NCI-H1417 (cell line): ENCODE measurements at regions not wholly inside any gene's neighbourhood (a gene's known extent, or its start where the extent isn't known, plus 50 kb on each side); places are given as distances from the start of the nearest gene placed in this dataset.

ENCODE experiments used
- DNase-seq, 3 experiments: peaks; one replicate each; lab custom pipeline; 2025; lab: John Stamatoyannopoulos, UW

- DNase-seq: no peak
Observed at GRCh38 chr18:64254399-64255093, 105.7 kb upstream of the LINC00305 start.

- no peak for DNase-seq
Observed at GRCh38 chr18:64253873-64254272, 105.0 kb upstream of the LINC00305 start.

DNA sequence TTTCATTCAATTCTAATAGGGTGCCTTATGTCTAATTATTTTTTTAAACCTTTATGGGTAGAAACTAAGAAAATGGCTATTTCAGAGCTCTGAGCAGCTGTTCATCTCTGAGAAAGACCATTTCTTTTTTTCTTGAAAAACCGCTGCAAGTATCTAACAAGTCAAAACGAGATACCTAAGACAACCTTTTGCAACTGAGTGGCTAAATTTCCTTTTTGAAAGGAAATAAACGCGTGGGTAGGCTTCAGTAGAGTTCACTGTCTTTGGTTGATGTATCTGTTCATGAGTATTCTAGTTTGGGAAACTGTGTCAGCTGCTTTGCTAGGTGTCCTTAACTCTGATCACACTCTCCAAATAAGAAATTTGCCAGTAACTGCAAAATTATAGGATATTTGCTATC is 104.3 kb upstream of the LINC00305 start:
- no peak for DNase-seq

DNA sequence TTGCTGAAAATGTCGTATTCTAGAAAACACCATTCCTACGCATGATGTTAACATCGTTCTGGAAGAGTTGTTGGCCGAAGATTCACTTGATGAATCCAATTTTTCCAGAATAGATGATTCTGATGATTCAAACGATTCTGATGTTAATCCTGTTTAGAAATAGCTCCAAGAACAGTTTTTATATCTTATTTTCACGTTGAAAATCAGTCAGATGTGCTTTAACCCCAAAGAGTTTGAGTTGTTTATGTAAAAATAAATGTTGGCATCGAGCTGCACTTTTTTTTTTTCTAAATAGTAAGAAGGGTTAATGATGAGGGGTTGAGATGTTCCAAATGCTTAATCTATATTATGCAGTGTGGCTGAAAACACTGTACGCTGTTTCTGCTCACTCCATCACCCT is 99.9 kb upstream of the LINC00305 start:
- no peak for DNase-seq

- DNase-seq: no peak
Observed at GRCh38 chr18:64245126-64245861, 96.4 kb upstream of the LINC00305 start.

- peak in 2 of 3 experiments; percentile 44 to 80 for DNase-seq
Observed at GRCh38 chr18:64244571-64244970, 95.7 kb upstream of the LINC00305 start.

DNA sequence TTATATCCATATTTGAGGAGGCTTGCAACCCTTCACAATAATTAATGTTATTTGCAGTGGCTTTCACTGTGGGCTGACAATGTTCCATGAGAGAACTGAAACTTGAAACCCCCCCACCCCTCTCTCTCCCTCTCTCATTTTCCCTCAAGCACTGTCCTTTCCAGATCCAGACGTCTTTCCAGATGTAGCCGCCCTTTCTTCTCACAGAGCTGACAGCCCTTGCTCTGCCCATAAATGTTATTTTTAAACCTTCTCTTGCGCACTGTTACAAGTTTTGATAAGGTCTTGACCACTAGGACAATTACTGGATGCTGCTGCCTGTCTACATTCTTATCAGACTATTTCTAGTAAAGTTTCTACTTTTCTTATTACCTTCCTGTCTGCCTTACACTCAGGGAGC is 91.4 kb upstream of the LINC00305 start:
- no peak for DNase-seq

DNA sequence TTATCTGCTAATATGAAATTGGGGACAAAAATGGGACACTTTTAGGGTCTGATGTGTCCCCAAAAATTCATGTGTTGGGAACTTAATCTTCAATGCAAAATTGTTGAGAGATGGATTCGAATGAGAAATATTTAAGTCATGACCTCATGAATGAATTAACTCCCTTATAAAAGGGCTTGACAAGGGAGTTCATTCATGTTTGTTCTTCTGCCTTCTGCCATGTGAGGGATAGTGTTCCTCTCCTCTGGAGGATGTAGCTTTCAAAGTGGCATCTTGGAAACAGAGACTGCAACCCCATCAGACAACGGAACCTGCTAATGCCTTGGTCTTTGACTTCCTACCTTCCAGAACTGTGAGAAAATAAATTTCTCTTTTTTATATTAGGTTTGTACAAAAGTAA is 89.2 kb upstream of the LINC00305 start:
- no peak for DNase-seq

DNA sequence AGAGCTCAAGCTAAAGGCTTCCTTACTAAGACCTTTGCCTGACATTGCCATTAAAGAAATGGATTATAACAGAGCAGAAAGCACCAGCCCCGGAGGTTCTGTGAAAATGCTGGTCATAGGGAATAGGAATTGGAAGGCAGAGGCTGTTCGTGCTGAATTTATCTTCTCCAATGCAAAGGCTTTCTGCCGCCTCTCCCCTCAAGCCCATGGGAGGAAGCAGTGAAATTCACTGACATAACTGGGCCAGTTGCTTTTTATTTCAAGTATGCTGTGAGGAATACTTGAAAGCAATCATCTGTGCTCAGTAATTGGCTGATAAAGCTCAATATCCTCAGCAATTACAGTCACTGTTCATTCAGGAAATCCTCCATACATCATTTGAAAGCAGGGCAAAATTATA is 85.4 kb upstream of the LINC00305 start:
- peak in 1 of 3 experiments; percentile 36 for DNase-seq

GRCh38 chr18:64233851-64234250 is 85.0 kb upstream of the LINC00305 start:
- no peak for DNase-seq

DNA sequence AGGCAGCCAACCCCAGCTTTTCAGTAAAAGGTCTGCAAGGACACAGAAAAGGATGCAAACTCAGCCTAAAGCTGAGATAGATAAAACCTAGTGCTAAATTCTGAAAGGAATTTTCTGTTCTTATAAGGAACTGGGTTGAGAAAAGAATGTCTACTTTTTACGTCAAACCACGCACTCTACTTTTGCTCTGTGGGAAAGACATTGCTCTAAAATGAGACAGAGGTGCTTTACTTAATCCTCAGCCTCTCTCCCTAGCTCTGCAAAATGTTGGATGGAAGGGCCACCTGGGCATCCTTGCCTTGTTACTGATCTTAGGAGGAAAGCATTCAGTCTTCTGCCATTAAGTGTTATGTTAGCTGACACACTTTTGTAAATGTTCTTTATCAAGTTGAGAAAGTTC is 72.1 kb upstream of the LINC00305 start:
- no peak for DNase-seq

- DNase-seq: peak; percentile 16 to 66 (median 28)
Observed at GRCh38 chr18:64219517-64219916, 70.6 kb upstream of the LINC00305 start.

- peak in 1 of 3 experiments; percentile 53 for DNase-seq
Observed at GRCh38 chr18:64210401-64210949, 61.6 kb upstream of the LINC00305 start.

DNA sequence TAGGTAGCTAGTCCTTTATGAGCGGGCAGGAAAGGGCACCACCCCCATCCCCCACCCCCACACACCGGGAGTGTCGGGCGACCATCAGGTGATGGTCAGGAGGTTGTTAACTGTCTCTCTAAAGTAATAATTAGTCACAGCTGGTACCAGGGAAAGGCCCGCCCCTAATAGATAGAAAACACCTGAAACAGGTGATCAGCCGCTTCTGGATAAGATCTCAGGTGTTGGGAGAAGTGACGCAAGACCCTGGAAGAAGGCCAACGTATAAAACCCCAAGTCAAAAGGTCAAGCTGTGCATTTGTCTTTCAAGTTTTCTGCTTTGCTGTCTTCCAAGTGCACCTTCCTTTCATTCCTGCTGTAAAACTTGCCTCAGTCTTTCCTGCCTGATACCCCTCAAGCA is 59.6 kb upstream of the LINC00305 start:
- DNase-seq: peak in 2 of 3 experiments; percentile 53 to 75

DNA sequence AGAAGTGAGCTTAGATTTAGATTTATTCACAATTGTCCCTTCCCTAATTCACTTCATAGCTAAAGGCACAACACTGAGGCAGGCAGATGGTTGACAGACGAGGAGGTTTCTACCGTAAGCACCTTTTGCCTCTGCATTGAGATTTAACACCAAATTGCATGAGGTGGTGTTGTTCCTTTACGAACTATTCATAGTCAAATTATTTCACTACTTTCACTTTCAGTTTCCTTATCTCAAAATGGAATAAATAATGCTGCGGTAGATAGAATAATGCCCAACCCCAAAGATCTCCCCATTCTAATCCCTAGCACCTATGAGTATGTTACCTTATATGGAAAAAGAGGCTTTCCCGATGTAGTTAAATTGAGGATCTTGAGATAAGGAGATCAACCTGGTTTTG is 58.9 kb upstream of the LINC00305 start:
- DNase-seq: no peak

GRCh38 chr18:64203295-64203694 is 54.4 kb upstream of the LINC00305 start:
- DNase-seq: no peak

DNA sequence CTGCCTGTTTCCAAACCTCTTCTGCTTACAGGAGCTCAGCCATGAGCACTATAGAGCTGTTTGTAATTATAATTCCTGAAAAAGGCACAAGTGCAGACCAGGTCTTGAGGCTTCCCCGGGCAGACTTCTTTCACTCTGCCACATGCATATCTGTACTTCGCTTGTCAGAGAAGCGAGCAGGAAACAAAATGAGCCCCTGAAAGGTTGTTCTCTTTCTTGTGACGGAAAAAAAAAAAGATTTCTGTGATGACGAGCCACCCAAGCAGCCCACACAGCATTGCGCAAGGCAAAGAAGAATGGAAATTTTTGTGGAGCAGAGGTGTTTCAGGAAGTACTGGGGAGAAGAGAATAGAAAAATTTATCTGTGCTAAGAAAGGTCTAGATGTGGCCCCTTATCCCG is 54.0 kb upstream of the LINC00305 start:
- no peak for DNase-seq

GRCh38 chr18:64202210-64202836 is 53.4 kb upstream of the LINC00305 start:
- DNase-seq: peak in 2 of 3 experiments; percentile 43 to 76

DNA sequence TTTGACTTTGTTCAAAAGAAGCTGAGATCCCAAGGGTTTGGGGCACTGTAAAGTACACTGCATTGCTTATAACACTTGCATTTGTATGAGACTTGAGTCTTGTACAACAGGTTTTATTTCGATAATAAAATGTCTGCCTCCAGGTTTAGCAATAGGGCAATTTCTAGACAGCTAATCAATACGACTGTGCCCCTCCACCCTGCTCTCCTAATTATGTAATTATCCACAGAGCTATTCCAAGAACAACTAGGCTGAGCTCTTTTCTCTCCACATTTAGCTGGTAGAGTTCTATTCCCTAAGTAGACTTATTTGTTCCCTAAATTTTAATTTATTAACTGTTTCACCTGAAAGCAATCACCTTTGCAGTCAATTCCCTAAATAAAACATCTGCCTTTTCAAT is 52.9 kb upstream of the LINC00305 start:
- peak in 2 of 3 experiments; percentile 43 to 76 for DNase-seq

GRCh38 chr18:64199581-64199980 is 50.7 kb upstream of the LINC00305 start:
- DNase-seq: no peak
